HUES48 (cell line): ENCODE measurements at regions not wholly inside any gene's neighbourhood (a gene's known extent, or its start where the extent isn't known, plus 50 kb on each side); places are given as distances from the start of the nearest gene placed in this dataset.

Experiments
- H3K27ac ChIP-seq: one replicate; pipeline ENCODE4 v1.7.0; 2013; ENCODE audit warnings: low read depth, low read length, inconsistent platforms
- H3K27me3 ChIP-seq: 2 replicates; pipeline ENCODE4 v1.6.1; 2013; ENCODE audit warnings: mild to moderate bottlenecking, low read length; ENCODE audit not compliant: control insufficient read depth, insufficient read depth
- H3K36me3 ChIP-seq: 2 replicates; pipeline ENCODE4 v1.6.1; 2013; ENCODE audit warnings: low read length; ENCODE audit not compliant: control insufficient read depth, insufficient read depth
- H3K4me1 ChIP-seq: 2 replicates; pipeline ENCODE4 v1.6.1; 2013; ENCODE audit warnings: mild to moderate bottlenecking, low read length; ENCODE audit not compliant: control insufficient read depth, insufficient read depth
- H3K4me3 ChIP-seq: 2 replicates; pipeline ENCODE4 v1.5.1; 2013; ENCODE audit warnings: mild to moderate bottlenecking, low read depth, low read length
- H3K9ac ChIP-seq: 2 replicates; pipeline ENCODE4 v1.6.1; 2013; ENCODE audit warnings: mild to moderate bottlenecking, low read depth, low read length, moderate library complexity
- H3K9me3 ChIP-seq: 2 replicates; pipeline ENCODE4 v1.6.1; 2013; ENCODE audit warnings: low read length; ENCODE audit not compliant: control insufficient read depth, insufficient read depth

DNA sequence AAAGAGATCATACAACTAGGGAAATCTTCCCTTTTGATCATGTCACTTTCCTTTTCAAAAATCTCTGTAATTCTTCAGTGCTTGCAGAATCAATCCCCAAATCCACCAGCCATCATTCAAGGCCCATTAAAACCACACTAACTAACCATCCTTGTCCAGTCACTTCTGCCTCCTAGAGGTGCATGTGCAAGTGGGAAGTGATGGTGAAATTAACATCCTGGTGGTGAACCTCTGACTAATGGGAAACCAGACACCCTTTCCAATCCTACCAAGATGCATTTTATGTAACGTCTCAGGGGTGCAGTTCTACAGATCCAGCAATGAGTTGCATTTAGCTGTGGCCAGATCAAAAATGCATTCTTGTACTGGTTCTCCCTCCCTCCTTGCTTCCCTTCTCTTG is 341.8 kb downstream of the RAPGEF2 start:
- H3K27ac ChIP-seq, result no peak overlapping the region
- H3K27me3 ChIP-seq, result no peaks in the 10 kb centered on the region
- H3K9ac ChIP-seq, result no peak overlapping the region
- no peak overlapping the region for H3K4me3 ChIP-seq
- no peaks in the 10 kb centered on the region for H3K4me1 ChIP-seq
- no peaks in the 10 kb centered on the region for H3K9me3 ChIP-seq
- no peaks in the 10 kb centered on the region for H3K36me3 ChIP-seq

- Histone ChIP-seq H3K27me3 (no peaks in the 10 kb centered on the region), H3K9me3 (no peaks in the 10 kb centered on the region), H3K36me3 (no peaks in the 10 kb centered on the region), H3K4me1 (no peaks in the 10 kb centered on the region), H3K4me3 (no peak overlapping the region), H3K9ac (no peak overlapping the region), H3K27ac (no peak overlapping the region)
Measured at GRCh38 chr4:159445692-159446091, 342.8 kb downstream of the RAPGEF2 start.

DNA sequence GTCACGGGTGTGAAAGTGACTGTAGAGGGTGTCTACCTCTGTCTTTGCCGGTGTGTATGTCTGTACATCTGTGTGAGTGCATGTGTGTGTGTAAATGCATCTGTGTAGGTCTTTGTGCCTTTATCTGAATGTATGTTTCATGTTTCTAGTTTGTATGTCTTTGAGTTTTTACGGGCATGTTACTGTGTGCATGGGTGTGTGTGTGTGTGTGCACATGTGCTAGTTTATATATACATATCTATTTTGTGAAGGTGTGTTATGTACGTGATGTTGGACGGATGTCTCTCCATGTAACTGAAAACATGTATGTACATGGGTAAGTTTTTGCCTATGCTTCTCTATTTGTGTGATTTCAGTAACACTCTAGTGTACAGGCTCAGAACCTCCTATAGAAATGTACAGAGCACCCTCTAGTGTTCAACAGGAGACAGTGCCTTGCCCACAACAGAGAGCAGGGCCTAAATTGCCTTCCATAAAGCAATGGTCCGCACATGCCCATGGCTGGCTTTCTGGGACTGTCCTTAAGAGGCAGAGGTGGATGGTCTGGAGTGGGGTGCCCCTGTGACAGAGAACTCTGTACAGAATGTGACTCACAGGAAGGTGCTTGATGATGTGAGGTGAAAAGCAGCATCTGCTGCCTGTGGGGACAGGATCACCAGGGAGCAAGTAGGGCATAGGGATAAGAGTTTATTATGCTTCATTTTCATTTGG is 343.5 kb downstream of the RAPGEF2 start:
- H3K9ac ChIP-seq, result no peak overlapping the region
- no peaks in the 10 kb centered on the region for H3K4me1 ChIP-seq
- H3K9me3 ChIP-seq, result no peaks in the 10 kb centered on the region
- H3K27me3 ChIP-seq, result no peaks in the 10 kb centered on the region
- H3K4me3 ChIP-seq, result no peak overlapping the region
- H3K36me3 ChIP-seq, result no peaks in the 10 kb centered on the region
- no peak overlapping the region for H3K27ac ChIP-seq

DNA sequence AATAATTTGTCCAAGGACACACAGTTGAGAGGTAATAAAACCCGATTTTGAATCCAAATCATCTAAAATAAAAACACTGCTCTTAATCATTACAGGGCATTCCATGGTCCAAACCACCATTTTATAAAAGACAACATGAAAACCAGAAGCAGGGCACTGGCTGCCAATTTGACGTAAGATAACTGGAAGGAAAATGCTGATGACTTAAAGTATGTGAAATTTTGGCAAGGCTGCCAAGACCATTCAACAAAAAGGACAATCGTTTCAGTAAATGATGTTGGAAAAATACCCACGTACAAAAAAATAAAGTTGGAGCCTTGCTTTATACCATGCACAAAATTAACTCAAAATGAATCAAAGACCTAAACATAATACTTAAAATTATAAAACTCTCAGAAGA is 344.4 kb downstream of the RAPGEF2 start:
- H3K27ac ChIP-seq, result no peak overlapping the region
- no peak overlapping the region for H3K4me3 ChIP-seq
- H3K36me3 ChIP-seq, result no peaks in the 10 kb centered on the region
- H3K9me3 ChIP-seq, result no peaks in the 10 kb centered on the region
- H3K4me1 ChIP-seq, result no peaks in the 10 kb centered on the region
- no peaks in the 10 kb centered on the region for H3K27me3 ChIP-seq
- no peak overlapping the region for H3K9ac ChIP-seq

DNA sequence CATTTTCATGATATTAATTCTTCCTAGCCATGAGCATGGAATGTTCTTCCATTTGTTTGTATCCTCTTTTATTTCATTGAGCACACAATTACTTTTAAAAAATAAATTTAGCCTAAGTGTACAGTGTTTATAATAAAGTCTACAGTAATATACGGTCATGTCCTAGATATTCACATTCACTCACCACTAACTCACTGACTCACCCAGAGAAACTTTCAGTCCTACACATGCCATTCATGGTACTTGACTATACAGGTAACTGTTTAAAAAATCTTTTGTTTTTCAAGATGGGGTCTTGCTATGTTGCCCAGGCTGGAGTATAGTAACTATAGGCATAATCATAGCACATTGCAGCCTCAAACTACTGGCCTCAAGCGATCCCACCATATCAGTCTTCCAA is 348.1 kb downstream of the RAPGEF2 start:
- no peak overlapping the region for H3K27ac ChIP-seq
- no peaks in the 10 kb centered on the region for H3K27me3 ChIP-seq
- no peak overlapping the region for H3K4me3 ChIP-seq
- no peaks in the 10 kb centered on the region for H3K36me3 ChIP-seq
- H3K9me3 ChIP-seq, result no peaks in the 10 kb centered on the region
- no peak overlapping the region for H3K9ac ChIP-seq
- 0 out of 2 replicates have a peak, but pooled peaks cover 3% of the 10 kb centered on the region for H3K4me1 ChIP-seq

DNA sequence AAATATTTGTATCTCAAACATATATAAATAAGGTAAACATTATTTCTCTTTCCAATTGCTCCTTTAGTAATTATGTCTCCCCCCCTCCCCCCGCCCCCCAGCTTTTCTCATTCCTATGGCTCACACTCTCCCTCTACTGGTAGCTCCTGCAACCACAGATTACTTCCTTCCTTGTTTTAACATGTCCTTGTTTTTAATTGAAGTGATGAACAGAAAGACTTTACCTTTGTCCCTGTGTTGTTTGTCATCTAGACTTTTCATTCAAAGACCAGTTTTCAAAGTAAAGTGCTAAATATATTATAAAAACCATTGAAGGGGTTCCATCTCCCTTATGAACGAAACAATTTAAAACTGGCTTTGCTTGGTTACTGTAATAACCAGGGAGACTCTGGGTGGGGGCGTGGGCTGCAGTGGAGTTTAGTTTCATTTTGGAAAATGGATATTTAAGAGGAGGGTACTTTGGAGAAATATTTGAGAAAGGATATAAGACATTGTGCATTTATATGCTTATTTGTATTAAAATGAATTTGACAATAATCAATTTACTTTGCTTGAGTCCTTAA is 352.9 kb downstream of the RAPGEF2 start:
- H3K9ac ChIP-seq, result no peak overlapping the region
- no peak overlapping the region for H3K4me3 ChIP-seq

GRCh38 chr4:159460371-159460770 is 357.5 kb downstream of the RAPGEF2 start:
- Histone ChIP-seq H3K9ac (no peak overlapping the region), H3K36me3 (no peaks in the 10 kb centered on the region), H3K9me3 (no peaks in the 10 kb centered on the region), H3K27me3 (no peaks in the 10 kb centered on the region), H3K4me3 (no peak overlapping the region), H3K27ac (no peak overlapping the region), H3K4me1 (0 out of 2 replicates have a peak, but pooled peaks cover 3% of the 10 kb centered on the region)

More for the DNA sequence above, 352.9 kb downstream of the RAPGEF2 start:
- no peaks in the 10 kb centered on the region for H3K36me3 ChIP-seq
- H3K27me3 ChIP-seq, result no peaks in the 10 kb centered on the region
- H3K9me3 ChIP-seq, result no peaks in the 10 kb centered on the region
- no peak overlapping the region for H3K27ac ChIP-seq
- 0 out of 2 replicates have a peak, but pooled peaks cover 3% of the 10 kb centered on the region for H3K4me1 ChIP-seq

- Histone ChIP-seq H3K4me3 (no peak overlapping the region), H3K27ac (no peak overlapping the region), H3K9me3 (no peaks in the 10 kb centered on the region), H3K27me3 (no peaks in the 10 kb centered on the region), H3K36me3 (no peaks in the 10 kb centered on the region), H3K4me1 (no peaks in the 10 kb centered on the region), H3K9ac (no peak overlapping the region)
Measured at GRCh38 chr4:159463235-159463634, 360.4 kb downstream of the RAPGEF2 start.

DNA sequence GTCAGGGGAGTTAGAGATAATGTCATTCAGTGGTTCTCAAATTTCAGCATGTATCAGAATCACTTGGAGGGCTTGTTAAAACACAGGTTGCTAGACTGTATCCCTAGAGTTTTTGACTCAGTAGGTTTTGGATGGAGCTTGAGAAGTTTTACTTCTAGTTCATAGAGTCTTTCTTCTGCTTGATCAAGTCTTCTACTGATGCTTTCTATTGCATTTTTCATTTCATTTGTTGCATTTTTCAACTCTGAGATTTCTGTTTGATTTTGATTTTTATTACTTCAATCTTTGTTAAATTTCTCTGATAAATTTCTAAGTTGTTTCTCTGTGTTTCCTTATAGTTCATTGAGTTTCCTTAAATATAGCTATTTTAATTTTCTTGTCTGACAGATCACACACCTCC is 361.4 kb downstream of the RAPGEF2 start:
- Histone ChIP-seq H3K4me3 (no peak overlapping the region), H3K9me3 (no peaks in the 10 kb centered on the region), H3K36me3 (no peaks in the 10 kb centered on the region), H3K4me1 (no peaks in the 10 kb centered on the region), H3K27ac (no peak overlapping the region), H3K9ac (no peak overlapping the region), H3K27me3 (no peaks in the 10 kb centered on the region)

- Histone ChIP-seq H3K36me3 (no peaks in the 10 kb centered on the region), H3K9ac (no peak overlapping the region), H3K4me1 (no peaks in the 10 kb centered on the region), H3K27ac (no peak overlapping the region), H3K27me3 (no peaks in the 10 kb centered on the region), H3K9me3 (no peaks in the 10 kb centered on the region), H3K4me3 (no peak overlapping the region)
Measured at GRCh38 chr4:159476886-159477285, 374.0 kb downstream of the RAPGEF2 start.

DNA sequence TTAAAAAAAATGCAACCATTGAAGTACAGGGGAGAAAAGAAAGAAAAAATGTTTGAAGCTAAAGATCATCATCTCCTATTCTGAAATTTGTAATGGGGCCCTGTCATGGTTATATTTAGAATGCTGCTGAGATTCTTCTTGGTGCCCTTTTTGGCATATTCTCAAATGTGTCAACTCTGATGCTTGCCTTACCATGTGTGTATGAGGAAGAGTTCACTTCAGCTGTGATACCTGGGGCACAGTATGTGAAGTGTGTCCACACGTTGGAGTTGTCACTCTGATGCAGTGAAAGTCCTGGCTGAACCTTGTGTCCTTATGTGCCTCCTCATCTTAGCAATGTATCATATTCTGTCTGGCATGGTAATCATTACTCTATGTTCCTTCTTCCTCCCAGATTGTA is 377.9 kb downstream of the RAPGEF2 start:
- peaks cover 14% of the 10 kb centered on the region; the same call in 1 of the 2 replicates for H3K4me1 ChIP-seq

More for the DNA sequence above, 377.9 kb downstream of the RAPGEF2 start:
- no peaks in the 10 kb centered on the region for H3K36me3 ChIP-seq
- no peak overlapping the region for H3K27ac ChIP-seq
- no peak overlapping the region for H3K9ac ChIP-seq
- no peaks in the 10 kb centered on the region for H3K27me3 ChIP-seq
- H3K9me3 ChIP-seq, result no peaks in the 10 kb centered on the region
- no peak overlapping the region for H3K4me3 ChIP-seq
